IPS-18a (cell line): ENCODE measurements at regions not wholly inside any gene's neighbourhood (a gene's known extent, or its start where the extent isn't known, plus 50 kb on each side); places are given as distances from the start of the nearest gene placed in this dataset.

ENCODE experiments used
- H3K27ac ChIP-seq: one replicate; pipeline ENCODE4 v1.5.1; 2013; ENCODE audit warnings: low read length
- H3K27me3 ChIP-seq: one replicate; pipeline ENCODE4 v1.6.1; 2013; ENCODE audit warnings: mild to moderate bottlenecking, low read length; ENCODE audit not compliant: control insufficient read depth, insufficient read depth
- H3K36me3 ChIP-seq: one replicate; pipeline ENCODE4 v1.6.1; 2013; ENCODE audit warnings: low read depth, low read length; ENCODE audit not compliant: control insufficient read depth
- H3K4me1 ChIP-seq: one replicate; pipeline ENCODE4 v1.6.1; 2013; ENCODE audit warnings: low read depth, low read length; ENCODE audit not compliant: control insufficient read depth
- H3K4me3 ChIP-seq: one replicate; pipeline ENCODE4 v1.5.1; 2013; ENCODE audit warnings: low read length
- H3K9ac ChIP-seq: one replicate; pipeline ENCODE4 v1.6.1; 2013; ENCODE audit warnings: mild to moderate bottlenecking, low read length, moderate library complexity
- H3K9me3 ChIP-seq: one replicate; pipeline ENCODE4 v1.6.1; 2013; ENCODE audit warnings: low read depth, low read length; ENCODE audit not compliant: control insufficient read depth

DNA sequence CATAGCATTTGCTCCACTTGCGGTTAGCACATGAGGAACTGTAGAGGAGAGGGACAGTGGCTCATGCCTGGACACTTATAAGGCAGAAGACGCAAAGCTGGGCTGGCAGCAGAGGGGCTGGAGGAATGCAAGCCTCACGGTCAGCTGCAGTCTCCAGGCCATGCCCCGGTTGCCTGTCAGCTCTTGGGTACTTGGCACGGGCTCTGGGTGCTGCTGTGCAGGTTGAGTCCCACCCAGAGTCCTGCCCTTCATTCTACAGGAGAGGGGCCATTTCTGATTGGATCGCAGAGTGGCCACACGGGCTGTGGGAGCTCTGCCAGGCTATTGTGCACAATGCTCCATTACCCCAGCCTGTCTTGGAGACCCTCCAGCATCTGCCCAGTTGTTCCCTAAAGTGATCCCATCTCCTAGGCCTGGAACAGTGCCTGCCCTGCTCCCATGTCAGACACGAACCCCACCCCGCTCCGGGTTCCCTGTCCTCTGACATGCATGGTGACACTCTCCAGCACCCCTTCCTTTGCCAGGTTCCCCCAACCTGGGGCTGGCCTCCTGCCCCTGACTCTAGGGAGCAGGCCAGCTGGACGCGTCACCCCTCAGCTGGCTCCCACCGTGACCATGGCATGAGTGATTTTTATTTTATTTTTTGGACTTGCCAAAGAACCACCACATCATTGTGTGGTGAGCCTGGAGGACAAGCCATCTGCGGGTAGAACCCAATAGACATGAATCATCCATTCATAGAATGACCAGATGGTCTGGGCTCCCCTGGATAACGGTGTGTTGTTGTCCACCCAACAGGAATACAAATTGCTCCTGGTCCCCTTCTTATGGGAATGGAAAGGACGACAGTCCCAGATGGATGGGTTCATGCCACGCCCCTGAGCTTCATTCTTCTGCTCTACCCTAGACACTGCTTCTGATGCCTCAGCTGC is 51.0 kb upstream of the KLF13 start:
- Histone ChIP-seq H3K27ac (no peak overlapping the region), H3K4me1 (no peaks in the 10 kb centered on the region), H3K9ac (no peak overlapping the region), H3K36me3 (no peaks in the 10 kb centered on the region), H3K9me3 (no peaks in the 10 kb centered on the region), H3K4me3 (no peak overlapping the region), H3K27me3 (no peaks in the 10 kb centered on the region)

DNA sequence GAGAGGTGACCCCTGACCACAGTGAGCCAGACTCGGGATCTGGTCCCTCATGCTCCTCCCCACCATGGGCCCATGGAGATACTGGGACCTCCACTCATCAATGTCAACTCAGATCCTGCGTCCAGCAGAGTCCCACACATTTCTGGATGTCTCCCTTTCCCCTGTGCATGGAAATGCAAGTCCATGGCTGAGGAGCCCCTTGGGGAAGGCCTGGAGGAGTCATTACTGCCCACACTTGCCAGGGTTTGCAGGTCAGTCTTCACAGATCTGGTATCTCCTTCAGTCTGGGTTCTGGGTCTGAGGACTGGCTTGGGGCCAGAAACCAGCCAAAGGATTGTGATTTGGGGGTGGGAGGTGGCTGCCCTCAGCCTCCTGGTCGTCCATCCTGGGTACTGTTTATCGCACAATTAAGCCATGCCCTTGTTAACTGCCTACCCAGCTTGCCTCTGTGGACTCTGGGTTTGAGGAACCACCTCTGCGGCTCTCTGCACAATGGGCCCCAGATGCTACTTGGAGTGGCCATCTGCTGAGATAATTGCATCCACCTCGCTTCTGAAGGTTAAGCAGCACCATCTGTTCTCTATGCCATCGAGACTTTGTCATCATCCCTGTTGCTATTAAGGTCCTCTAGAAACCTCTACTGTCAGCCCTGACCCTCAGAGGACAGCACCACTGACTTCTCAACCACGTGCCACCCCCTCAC is 49.9 kb upstream of the KLF13 start:
- Histone ChIP-seq H3K36me3 (no peaks in the 10 kb centered on the region), H3K9me3 (no peaks in the 10 kb centered on the region), H3K27me3 (no peaks in the 10 kb centered on the region), H3K4me3 (no peak overlapping the region), H3K9ac (no peak overlapping the region), H3K4me1 (no peaks in the 10 kb centered on the region), H3K27ac (no peak overlapping the region)
